MM.1S (cell line): ENCODE measurements at regions not wholly inside any gene's neighbourhood (a gene's known extent, or its start where the extent isn't known, plus 50 kb on each side); places are given as distances from the start of the nearest gene placed in this dataset.

Experiments used
- EZH2phosphoT487 ChIP-seq: fragments of 300-600 bp; sonication (generic); IDR thresholded peaks from 2 replicates; pipeline ENCODE4 v1.6.1; 2018; ENCODE audit warnings: antibody characterized with exemption, low read length
- TF ChIP-seq, protein P1 (sequence below): fragments of 300-600 bp; sonication (generic); IDR thresholded peaks from 2 replicates; pipeline ENCODE4 v1.5.1; 2016; ENCODE audit warnings: antibody characterized with exemption, low read length, mixed read lengths

DNA sequence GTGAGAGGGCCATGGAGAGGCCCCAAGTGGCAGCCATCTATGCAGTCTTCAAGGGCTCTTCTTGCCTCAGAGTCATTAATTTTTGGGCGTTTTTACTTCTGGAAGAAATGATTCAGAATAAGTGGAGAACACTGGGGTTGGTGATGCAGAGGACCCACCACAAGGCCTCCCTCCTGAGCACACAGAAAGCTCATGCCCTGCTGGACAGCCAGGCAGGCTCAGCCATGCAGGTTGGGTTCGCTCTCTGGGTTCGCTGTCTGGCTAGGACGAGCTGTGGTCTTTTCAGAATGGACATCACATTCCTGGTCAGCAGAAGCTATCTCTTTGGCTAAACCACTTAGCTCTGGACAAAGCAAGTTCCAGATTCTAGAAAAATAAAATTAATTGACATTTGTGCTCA, 480.8 kb downstream of the RPS24 start:
- TF ChIP-seq, protein P1, sequence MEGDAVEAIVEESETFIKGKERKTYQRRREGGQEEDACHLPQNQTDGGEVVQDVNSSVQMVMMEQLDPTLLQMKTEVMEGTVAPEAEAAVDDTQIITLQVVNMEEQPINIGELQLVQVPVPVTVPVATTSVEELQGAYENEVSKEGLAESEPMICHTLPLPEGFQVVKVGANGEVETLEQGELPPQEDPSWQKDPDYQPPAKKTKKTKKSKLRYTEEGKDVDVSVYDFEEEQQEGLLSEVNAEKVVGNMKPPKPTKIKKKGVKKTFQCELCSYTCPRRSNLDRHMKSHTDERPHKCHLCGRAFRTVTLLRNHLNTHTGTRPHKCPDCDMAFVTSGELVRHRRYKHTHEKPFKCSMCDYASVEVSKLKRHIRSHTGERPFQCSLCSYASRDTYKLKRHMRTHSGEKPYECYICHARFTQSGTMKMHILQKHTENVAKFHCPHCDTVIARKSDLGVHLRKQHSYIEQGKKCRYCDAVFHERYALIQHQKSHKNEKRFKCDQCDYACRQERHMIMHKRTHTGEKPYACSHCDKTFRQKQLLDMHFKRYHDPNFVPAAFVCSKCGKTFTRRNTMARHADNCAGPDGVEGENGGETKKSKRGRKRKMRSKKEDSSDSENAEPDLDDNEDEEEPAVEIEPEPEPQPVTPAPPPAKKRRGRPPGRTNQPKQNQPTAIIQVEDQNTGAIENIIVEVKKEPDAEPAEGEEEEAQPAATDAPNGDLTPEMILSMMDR, result no peak
- no peak for TF ChIP-seq EZH2phosphoT487
